Mesodermal cell (in vitro differentiated cells): ENCODE measurements at regions not wholly inside any gene's neighbourhood (a gene's known extent, or its start where the extent isn't known, plus 50 kb on each side); places are given as distances from the start of the nearest gene placed in this dataset.

ENCODE experiments used
- H3K27ac ChIP-seq: 2 replicates; pipeline ENCODE4 v1.7.0; 2013; ENCODE audit warnings: mild to moderate bottlenecking, low read depth, low read length, moderate library complexity; ENCODE audit not compliant: severe bottlenecking
- H3K36me3 ChIP-seq: 2 replicates; pipeline ENCODE4 v1.7.1; 2013; ENCODE audit warnings: mild to moderate bottlenecking, low read length, moderate library complexity; ENCODE audit not compliant: control insufficient read depth, insufficient read depth
- H3K4me1 ChIP-seq: one replicate; pipeline ENCODE4 v1.7.1; 2013; ENCODE audit warnings: mild to moderate bottlenecking, low read length; ENCODE audit not compliant: insufficient read depth, control insufficient read depth, poor library complexity, severe bottlenecking
- H3K4me3 ChIP-seq: 2 replicates; pipeline ENCODE4 v1.7.0; 2013; ENCODE audit warnings: low read length, control low read depth, mild to moderate bottlenecking; ENCODE audit not compliant: insufficient read depth, poor library complexity, severe bottlenecking; ENCODE audit errors: extremely low read depth
- H3K9me3 ChIP-seq: 2 replicates; pipeline ENCODE4 v1.7.1; 2013; ENCODE audit warnings: mild to moderate bottlenecking, low read length, moderate library complexity; ENCODE audit not compliant: control insufficient read depth
- WGBS, 2 experiments: methylation state at CpG; one replicate each; pipeline ENCODE4 v1.1.5; 2013; ENCODE audit warnings: missing lambda C conversion rate in 2 of 2; ENCODE audit not compliant: insufficient coverage in 2 of 2; 5-methylcytosine and 5-hydroxymethylcytosine counted together

GRCh38 chr6:77136086-77136485 lies 327.2 kb downstream of the HTR1B start:
- no peak overlapping the region for H3K4me3 ChIP-seq
- no peaks in the 10 kb centered on the region for H3K9me3 ChIP-seq

GRCh38 chr6:77133031-77133430 lies 330.3 kb downstream of the HTR1B start:
- WGBS, 2 experiments, result 90 to 97% methylated on average over 3 to 4 of the region's 5 CpGs
- H3K9me3 ChIP-seq, result no peaks in the 10 kb centered on the region

More at GRCh38 chr6:77136086-77136485, 327.2 kb downstream of the HTR1B start:
- H3K27ac ChIP-seq, result no peak overlapping the region
- no peaks in the 10 kb centered on the region for H3K36me3 ChIP-seq
- no peaks in the 10 kb centered on the region for H3K4me1 ChIP-seq

GRCh38 chr6:77131426-77131825 lies 331.9 kb downstream of the HTR1B start:
- WGBS, 2 experiments, result 100% methylated on average over 2 of the region's 4 CpGs; no CpG with 5 or more reads in 1 of the 2 experiments
- no peaks in the 10 kb centered on the region for H3K4me1 ChIP-seq
- no peaks in the 10 kb centered on the region for H3K9me3 ChIP-seq
- no peak overlapping the region for H3K4me3 ChIP-seq
- no peak overlapping the region for H3K27ac ChIP-seq
- H3K36me3 ChIP-seq, result no peaks in the 10 kb centered on the region

More at GRCh38 chr6:77133031-77133430, 330.3 kb downstream of the HTR1B start:
- Histone ChIP-seq H3K27ac (no peak overlapping the region), H3K4me3 (no peak overlapping the region), H3K36me3 (no peaks in the 10 kb centered on the region), H3K4me1 (no peaks in the 10 kb centered on the region)

- no CpG with 5 or more reads among the region's 1 CpG for WGBS, 2 experiments
Measured at GRCh38 chr6:77124604-77125003, 338.7 kb downstream of the HTR1B start.

GRCh38 chr6:77123527-77123926 lies 339.8 kb downstream of the HTR1B start:
- H3K4me1 ChIP-seq, result no peaks in the 10 kb centered on the region
- 89 to 100% methylated on average over 2 to 3 of the region's 3 CpGs for WGBS, 2 experiments

More at GRCh38 chr6:77124604-77125003, 338.7 kb downstream of the HTR1B start:
- Histone ChIP-seq H3K4me3 (no peak overlapping the region), H3K27ac (no peak overlapping the region), H3K36me3 (no peaks in the 10 kb centered on the region), H3K9me3 (no peaks in the 10 kb centered on the region), H3K4me1 (no peaks in the 10 kb centered on the region)

GRCh38 chr6:77106992-77107391 lies 356.3 kb downstream of the HTR1B start:
- H3K9me3 ChIP-seq, result no peaks in the 10 kb centered on the region
- 80 to 100% methylated on average over 1 of the region's 4 CpGs for WGBS, 2 experiments
- no peak overlapping the region for H3K27ac ChIP-seq
- H3K4me3 ChIP-seq, result no peak overlapping the region
- no peaks in the 10 kb centered on the region for H3K4me1 ChIP-seq
- no peaks in the 10 kb centered on the region for H3K36me3 ChIP-seq

More at GRCh38 chr6:77123527-77123926, 339.8 kb downstream of the HTR1B start:
- no peak overlapping the region for H3K27ac ChIP-seq
- no peak overlapping the region for H3K4me3 ChIP-seq
- H3K9me3 ChIP-seq, result no peaks in the 10 kb centered on the region
- H3K36me3 ChIP-seq, result no peaks in the 10 kb centered on the region

GRCh38 chr6:77105091-77105490 lies 358.2 kb downstream of the HTR1B start:
- Histone ChIP-seq H3K4me1 (no peaks in the 10 kb centered on the region), H3K27ac (no peak overlapping the region), H3K9me3 (no peaks in the 10 kb centered on the region), H3K4me3 (no peak overlapping the region), H3K36me3 (no peaks in the 10 kb centered on the region)
- no CpG with 5 or more reads among the region's 2 CpGs for WGBS, 2 experiments

- no peaks in the 10 kb centered on the region for H3K9me3 ChIP-seq
- no peak overlapping the region for H3K4me3 ChIP-seq
- H3K36me3 ChIP-seq, result no peaks in the 10 kb centered on the region
- 91 to 92% methylated on average over 2 of the region's 2 CpGs for WGBS, 2 experiments
- no peak overlapping the region for H3K27ac ChIP-seq
- no peaks in the 10 kb centered on the region for H3K4me1 ChIP-seq
Measured at GRCh38 chr6:77097940-77098339, 365.4 kb downstream of the HTR1B start.

- WGBS, 2 experiments, result 100% methylated on average over 2 of the region's 3 CpGs; no CpG with 5 or more reads in 1 of the 2 experiments
- H3K4me1 ChIP-seq, result no peaks in the 10 kb centered on the region
Measured at GRCh38 chr6:77095936-77096627, 367.2 kb downstream of the HTR1B start.

GRCh38 chr6:77094821-77095220 lies 368.5 kb downstream of the HTR1B start:
- Histone ChIP-seq H3K36me3 (no peaks in the 10 kb centered on the region), H3K4me3 (no peak overlapping the region), H3K4me1 (no peaks in the 10 kb centered on the region), H3K27ac (no peak overlapping the region), H3K9me3 (no peaks in the 10 kb centered on the region)
- WGBS, 2 experiments, result 100% methylated on average over 1 of the region's 1 CpG; no CpG with 5 or more reads in 1 of the 2 experiments

More at GRCh38 chr6:77095936-77096627, 367.2 kb downstream of the HTR1B start:
- no peak overlapping the region for H3K27ac ChIP-seq
- no peaks in the 10 kb centered on the region for H3K9me3 ChIP-seq
- no peak overlapping the region for H3K4me3 ChIP-seq
- H3K36me3 ChIP-seq, result no peaks in the 10 kb centered on the region

- peak overlapping the region; percentile 6 for H3K27ac ChIP-seq
- WGBS, 2 experiments, result no CpG with 5 or more reads among the region's 1 CpG
- no peaks in the 10 kb centered on the region for H3K36me3 ChIP-seq
- H3K4me3 ChIP-seq, result no peak overlapping the region
- H3K9me3 ChIP-seq, result no peaks in the 10 kb centered on the region
- no peaks in the 10 kb centered on the region for H3K4me1 ChIP-seq
Measured at GRCh38 chr6:77092971-77093370, 370.3 kb downstream of the HTR1B start.
